GM19035 (cell line): ENCODE measurements at regions not wholly inside any gene's neighbourhood (a gene's known extent, or its start where the extent isn't known, plus 50 kb on each side); places are given as distances from the start of the nearest gene placed in this dataset.
"Not testable (repeated sequence)": the region's sequence is repeated elsewhere in the genome, so short reads cannot be mapped to it uniquely, and the experiment has no call there.

ENCODE experiments used
- ATAC-seq: cut with Tn5 transposase; IDR thresholded peaks from one replicate; pipeline ENCODE4 v1.9.1; 2021; ENCODE audit not compliant: unreplicated experiment

DNA sequence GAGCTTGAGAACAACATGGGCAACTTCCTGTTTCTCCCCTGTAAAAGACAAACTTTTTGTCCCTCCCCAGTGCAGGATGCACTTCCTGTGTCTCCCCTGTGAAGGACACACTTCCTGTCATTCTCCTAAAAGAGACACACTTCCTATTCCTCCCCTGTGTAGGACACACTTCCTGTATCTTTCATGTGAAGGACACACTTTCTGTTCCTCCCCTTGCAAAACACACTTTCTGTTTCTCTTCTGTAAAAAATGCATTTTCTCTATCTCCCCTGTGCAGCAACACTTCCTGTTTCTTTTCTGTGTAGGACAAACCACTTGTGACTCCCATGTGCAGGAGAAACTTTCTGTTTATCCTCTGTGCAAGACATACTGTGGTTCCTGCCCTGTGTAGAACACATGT is 488.6 kb upstream of the USP9Y start:
- ATAC-seq, result no peak

DNA sequence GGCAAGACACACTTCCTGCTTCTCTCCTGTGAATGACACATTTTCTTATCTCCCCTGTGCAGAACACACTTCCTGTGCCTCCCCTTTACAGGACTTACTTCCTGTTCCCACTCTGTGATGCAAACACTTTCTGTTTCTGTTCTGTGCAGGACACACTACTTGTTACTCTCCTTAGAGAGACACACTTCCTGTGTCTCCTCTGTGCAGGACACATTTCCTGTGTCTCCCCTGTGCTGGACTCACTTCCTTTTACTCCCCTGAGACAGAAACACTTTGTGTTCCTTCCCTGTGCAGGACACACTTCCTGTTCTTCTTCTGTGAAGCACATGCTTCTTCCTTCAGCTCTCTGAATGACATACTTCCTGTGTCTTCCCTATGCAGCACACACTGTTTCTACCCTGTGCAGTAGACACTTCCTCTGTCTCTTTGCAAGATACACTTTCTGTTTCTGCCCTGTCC is 485.4 kb upstream of the USP9Y start:
- ATAC-seq, result no peak

- ATAC-seq, result no peak
Observed at GRCh38 chrY:12230921-12231320, 470.1 kb upstream of the USP9Y start.

DNA sequence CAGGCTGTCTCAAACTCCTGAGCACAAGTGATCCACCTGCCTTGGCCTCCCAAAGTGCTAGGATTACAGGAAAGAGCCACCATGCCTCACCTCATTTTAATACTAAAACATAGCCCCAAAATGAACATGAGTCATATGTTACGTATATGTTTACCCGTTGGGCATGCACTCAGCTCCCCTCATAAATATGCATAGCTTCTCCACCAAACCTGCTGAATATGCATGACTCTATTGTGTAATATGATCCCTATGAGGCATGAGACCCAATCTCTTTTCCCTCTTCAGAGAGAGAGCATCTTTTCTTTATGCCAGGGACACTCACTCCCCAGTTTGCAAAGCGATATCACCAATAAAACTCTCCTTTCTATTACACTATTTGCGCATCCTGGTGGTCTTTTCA is 464.6 kb upstream of the USP9Y start:
- ATAC-seq, result no peak

DNA sequence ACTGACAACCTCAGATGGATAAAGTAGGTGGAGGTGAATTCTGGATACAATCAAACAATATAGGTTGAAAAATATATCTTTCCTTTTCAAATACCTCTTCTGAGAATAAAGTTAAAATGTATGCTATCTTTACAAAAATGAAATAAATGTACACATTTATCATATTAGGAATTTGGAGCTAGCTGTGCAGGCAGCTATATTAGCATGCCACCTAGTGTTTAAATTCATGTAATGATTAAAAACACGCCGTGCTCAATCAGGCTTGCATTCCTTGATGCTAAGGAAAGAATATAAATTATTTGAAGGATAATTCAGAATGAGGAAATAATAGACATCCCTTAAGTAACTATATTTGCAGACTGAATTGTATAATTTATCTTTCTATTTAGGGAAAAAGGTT is 460.7 kb upstream of the USP9Y start:
- ATAC-seq, result not testable (repeated sequence)

DNA sequence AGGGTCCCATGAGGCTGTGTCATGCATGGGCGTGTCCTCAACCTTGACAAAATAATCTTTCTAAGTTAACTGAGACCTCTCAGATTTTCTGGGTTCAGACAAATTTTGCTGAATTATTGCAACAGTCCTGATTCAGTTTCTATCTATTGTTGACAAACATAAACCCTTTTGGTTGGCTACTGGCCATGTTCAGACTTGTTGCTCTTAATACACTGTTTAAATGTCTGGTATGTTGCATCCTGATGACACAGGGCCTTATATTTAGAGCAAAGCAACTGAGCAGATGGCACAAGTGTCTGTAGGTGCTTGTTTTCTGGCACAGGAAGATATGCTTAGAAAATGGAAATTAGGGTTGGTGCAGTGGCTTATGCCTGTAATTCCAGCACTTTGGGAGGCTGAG is 456.9 kb upstream of the USP9Y start:
- ATAC-seq, result no peak

DNA sequence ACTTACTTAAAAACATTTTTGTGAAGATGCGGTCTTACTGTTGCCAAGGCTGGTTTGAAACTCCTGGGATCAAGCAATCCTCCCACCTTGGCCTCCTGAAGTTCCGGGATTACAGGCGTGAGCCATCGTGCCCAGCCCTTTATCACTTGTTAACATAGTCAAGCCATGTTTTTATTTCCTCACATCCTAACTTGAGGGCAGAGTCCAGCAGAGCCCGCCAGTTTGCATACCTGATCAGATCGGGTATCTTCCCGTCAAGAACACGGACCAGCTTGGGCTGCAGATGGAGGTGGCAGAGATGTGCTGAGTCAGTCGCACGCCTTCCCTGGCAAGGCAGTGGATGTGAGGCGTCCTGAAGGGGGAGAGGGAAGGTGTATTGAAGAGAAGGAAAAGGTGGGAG is 447.3 kb upstream of the USP9Y start:
- no peak for ATAC-seq

DNA sequence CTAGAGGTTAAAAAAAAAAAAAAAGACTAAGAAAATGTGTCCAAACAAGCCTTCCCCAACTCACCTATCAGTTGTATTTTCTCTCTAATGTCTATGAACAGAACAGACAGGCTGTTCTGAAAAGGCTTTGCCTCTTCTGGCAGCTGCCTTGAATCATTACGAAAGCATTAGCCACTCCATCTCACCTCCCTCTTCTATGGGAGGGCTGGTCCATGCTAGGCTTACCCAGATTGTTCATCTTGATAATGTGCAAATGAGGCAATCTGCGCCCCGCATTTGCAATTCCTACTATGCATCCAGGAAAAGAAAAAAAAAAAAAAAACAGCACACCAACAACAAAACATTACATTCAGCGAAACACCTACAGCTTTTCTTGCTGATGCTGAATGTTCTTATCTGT is 429.9 kb upstream of the USP9Y start:
- ATAC-seq, result no peak

GRCh38 chrY:12285608-12286007 is 415.4 kb upstream of the USP9Y start:
- ATAC-seq, result no peak

GRCh38 chrY:12288919-12289318 is 412.1 kb upstream of the USP9Y start:
- ATAC-seq, result no peak

GRCh38 chrY:12289415-12289814 is 411.6 kb upstream of the USP9Y start:
- ATAC-seq, result no peak

GRCh38 chrY:12292542-12292941 is 408.5 kb upstream of the USP9Y start:
- no peak for ATAC-seq

- no peak for ATAC-seq
Observed at GRCh38 chrY:12296460-12296859, 404.6 kb upstream of the USP9Y start.

- not testable (repeated sequence) for ATAC-seq
Observed at GRCh38 chrY:12299796-12300195, 401.2 kb upstream of the USP9Y start.

GRCh38 chrY:12303464-12303863 is 397.6 kb upstream of the USP9Y start:
- ATAC-seq, result no peak

DNA sequence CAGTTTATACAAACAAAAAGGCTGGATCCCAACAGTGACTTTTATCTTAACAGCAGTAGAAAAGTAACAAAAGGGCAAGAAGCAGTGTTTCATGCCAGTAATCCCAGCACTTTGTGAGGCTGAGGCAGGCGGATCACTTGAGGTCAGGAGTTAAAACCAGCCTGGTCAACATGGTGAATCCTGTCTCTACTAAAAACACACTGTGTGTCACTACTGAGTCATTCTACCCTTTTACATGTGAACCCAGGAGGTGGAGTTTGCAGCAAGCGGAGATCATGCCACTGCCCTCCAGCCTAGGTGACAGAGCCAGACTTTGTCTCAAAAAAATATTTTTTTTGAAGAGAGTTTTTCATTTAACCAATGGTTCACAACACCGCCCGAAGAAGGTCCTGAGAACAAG is 395.6 kb upstream of the USP9Y start:
- ATAC-seq, result no peak

DNA sequence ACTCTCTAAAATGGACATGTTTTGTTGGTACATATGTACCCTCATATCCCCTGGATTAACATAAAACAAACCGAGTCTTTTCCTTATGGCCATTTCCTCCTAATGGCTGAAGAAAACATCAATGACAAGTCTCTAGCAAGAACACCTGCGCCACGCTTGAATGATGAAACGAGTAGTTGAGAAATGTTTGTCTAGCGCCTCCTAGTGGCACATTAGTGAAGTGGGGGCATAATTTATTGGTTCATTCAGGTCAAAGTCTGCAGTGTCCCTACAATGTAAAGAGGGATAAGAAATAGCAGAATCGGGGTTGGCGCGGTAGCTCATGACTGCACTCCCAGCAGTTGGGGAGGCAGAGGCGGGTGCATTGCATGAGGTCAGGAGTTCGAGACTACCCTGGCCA is 391.8 kb upstream of the USP9Y start:
- no peak for ATAC-seq

DNA sequence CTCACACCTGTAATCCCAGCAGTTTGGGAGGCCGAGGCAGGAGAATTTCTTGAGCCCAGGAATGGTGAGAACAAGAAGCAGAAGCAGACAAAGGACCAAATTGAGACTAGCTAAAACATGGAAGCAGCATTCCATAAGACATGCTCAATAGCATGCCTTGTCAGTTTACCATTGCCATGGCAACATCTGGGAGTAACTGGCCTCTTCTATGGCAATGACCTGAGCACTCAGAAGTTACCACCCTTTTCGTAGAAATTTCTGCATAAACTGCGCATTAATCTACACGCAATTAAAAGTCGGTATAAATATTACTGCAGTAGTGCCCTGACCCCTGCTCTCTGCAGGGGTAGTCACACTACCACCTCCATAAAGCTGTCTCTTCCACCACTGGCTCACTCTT is 390.2 kb upstream of the USP9Y start:
- ATAC-seq, result no peak

DNA sequence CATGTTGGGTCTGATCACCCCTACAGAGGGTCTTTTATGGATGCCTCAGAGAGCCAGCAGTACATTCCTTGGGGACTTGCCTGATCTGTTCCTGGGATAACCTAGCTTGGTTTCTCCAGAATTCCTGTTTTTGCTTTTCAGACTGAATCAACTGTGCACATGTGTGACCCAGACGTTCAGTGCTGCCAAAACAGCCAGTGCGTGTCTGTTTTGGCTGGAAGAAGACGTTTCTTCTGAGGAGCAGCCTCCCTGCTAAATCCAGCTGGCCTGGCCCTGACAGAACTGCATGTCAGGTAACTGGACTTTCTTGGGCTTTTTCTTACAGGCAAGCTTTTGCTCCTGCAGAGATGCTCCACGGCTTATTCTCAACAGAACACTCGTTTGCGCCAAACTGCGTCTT is 373.3 kb upstream of the USP9Y start:
- no peak for ATAC-seq

GRCh38 chrY:12331917-12332316 is 369.1 kb upstream of the USP9Y start:
- ATAC-seq, result not testable (repeated sequence)

GRCh38 chrY:12343211-12343610 is 357.8 kb upstream of the USP9Y start:
- no peak for ATAC-seq

GRCh38 chrY:12348181-12348580 is 352.9 kb upstream of the USP9Y start:
- no peak for ATAC-seq

- ATAC-seq, result no peak
Observed at GRCh38 chrY:12357204-12357603, 343.8 kb upstream of the USP9Y start.

- ATAC-seq, result no peak
Observed at GRCh38 chrY:12357655-12358054, 343.4 kb upstream of the USP9Y start.
